ENCODE measurements at regions not wholly inside any gene's neighbourhood (a gene's known extent, or its start where the extent isn't known, plus 50 kb on each side); places are given as distances from the start of the nearest gene placed in this dataset.

GRCh38 chr20:58583176-58583575, 67.9 kb upstream of the STX16 start:
- H4K20me1 ChIP-seq (ENCODE audit: control insufficient read depth, insufficient read depth, low read length, poor library complexity, severe bottlenecking) = no peaks in the 10 kb centered on the region
- no peak overlapping the region for H3K9ac ChIP-seq (ENCODE audit: low read length)
- ChIA-PET CTCF (no interaction called here), POLR2A (no interaction called here)
- ATAC-seq (ENCODE audit: low read depth) = no peak
- H3K4me3 Mint-ChIP-seq = no peak overlapping the region
- H3K4me3 ChIP-seq (ENCODE audit: control extremely low read depth in 1 of 5, extremely low read depth in 1 of 5, insufficient read depth in 1 of 5, low read depth in 2 of 5, low read length in 4 of 5) = no peak overlapping the region
- H3K9me3 Mint-ChIP-seq (ENCODE audit: insufficient read depth) = no peaks in the 10 kb centered on the region
- H3K4me1 Mint-ChIP-seq = no peaks in the 10 kb centered on the region
- no peak for TF ChIP-seq EZH2 (IDR thresholded peaks at IDR 0.05; ENCODE audit: borderline replicate concordance, insufficient read depth, low read depth, low read length, poor library complexity, severe bottlenecking)
- no peak for TF ChIP-seq CTCF (IDR thresholded peaks at IDR 0.05)
- H3K27me3 Mint-ChIP-seq = peaks cover 39% of the 10 kb centered on the region
- intact Hi-C loops (cut with micrococcal nuclease) = no loop called here
- no peak for DNase-seq
- no peak overlapping the region for H3K27ac ChIP-seq (ENCODE audit: low read length in 2 of 2)
- no peaks in the 10 kb centered on the region for H3K79me2 ChIP-seq (ENCODE audit: control insufficient read depth, insufficient read depth, low read length)
- H3K36me3 ChIP-seq (replicated peaks in 1 of 2; ENCODE audit: control extremely low read depth in 1 of 2, control insufficient read depth in 1 of 2, extremely low read depth in 1 of 2, insufficient read depth in 2 of 2, low read length in 1 of 2) = no peaks in the 10 kb centered on the region
- peaks cover 0 to 14% (median 1%) of the 10 kb centered on the region in 4 experiments for H3K27me3 ChIP-seq (replicated peaks in 1 of 4; ENCODE audit: control extremely low read depth in 1 of 4, control insufficient read depth in 3 of 4, insufficient read depth in 4 of 4, low read length in 3 of 4)
- peaks cover 0 to 47% (median 4%) of the 10 kb centered on the region in 3 donors for H3K9me3 ChIP-seq (ENCODE audit: control extremely low read depth in 1 of 3, control insufficient read depth in 2 of 3, insufficient read depth in 1 of 3, low read length in 2 of 3)
- no peak overlapping the region for H3K27ac Mint-ChIP-seq
- H3K4me1 ChIP-seq (ENCODE audit: control insufficient read depth in 2 of 2, insufficient read depth in 2 of 2, low read length in 2 of 2) = no peaks in the 10 kb centered on the region
- 69% methylated on average over 6 of the region's 13 CpGs for WGBS (ENCODE audit: insufficient coverage)
- H2AFZ ChIP-seq (ENCODE audit: insufficient read depth, low read depth, low read length, poor library complexity, severe bottlenecking) = no peak overlapping the region
- no peak overlapping the region for H3K4me2 ChIP-seq (replicated peaks; ENCODE audit: low read depth, low read length, poor library complexity, severe bottlenecking)

- POLR2A ChIA-PET = no interaction called here
- Histone ChIP-seq H3K36me3 (replicated peaks in 1 of 2; ENCODE audit: control extremely low read depth in 1 of 2, control insufficient read depth in 1 of 2, extremely low read depth in 1 of 2, insufficient read depth in 2 of 2, low read length in 1 of 2) (no peaks in the 10 kb centered on the region), H3K79me2 (ENCODE audit: control insufficient read depth, insufficient read depth, low read length) (no peaks in the 10 kb centered on the region), H3K4me2 (replicated peaks; ENCODE audit: low read depth, low read length, poor library complexity, severe bottlenecking) (no peak overlapping the region), H3K27ac (ENCODE audit: low read length in 2 of 2) (no peak overlapping the region), H3K4me1 (ENCODE audit: control insufficient read depth in 2 of 2, insufficient read depth in 2 of 2, low read length in 2 of 2) (no peaks in the 10 kb centered on the region), H4K20me1 (ENCODE audit: control insufficient read depth, insufficient read depth, low read length, poor library complexity, severe bottlenecking) (no peaks in the 10 kb centered on the region), H3K9ac (ENCODE audit: low read length) (no peak overlapping the region), H3K4me3 (ENCODE audit: control extremely low read depth in 1 of 5, extremely low read depth in 1 of 5, insufficient read depth in 1 of 5, low read depth in 2 of 5, low read length in 4 of 5) (no peak overlapping the region), H3K27me3 (replicated peaks in 1 of 4; ENCODE audit: control extremely low read depth in 1 of 4, control insufficient read depth in 3 of 4, insufficient read depth in 4 of 4, low read length in 3 of 4) (peaks cover 0 to 6% (median 1%) of the 10 kb centered on the region in 4 experiments), H3K9me3 (ENCODE audit: control extremely low read depth in 1 of 3, control insufficient read depth in 2 of 3, insufficient read depth in 1 of 3, low read length in 2 of 3) (peaks cover 0 to 45% (median 4%) of the 10 kb centered on the region in 3 donors), H2AFZ (ENCODE audit: insufficient read depth, low read depth, low read length, poor library complexity, severe bottlenecking) (no peak overlapping the region)
- Mint-ChIP-seq H3K27me3 (peaks cover 30% of the 10 kb centered on the region), H3K27ac (no peak overlapping the region), H3K4me1 (no peaks in the 10 kb centered on the region), H3K4me3 (no peak overlapping the region), H3K9me3 (ENCODE audit: insufficient read depth) (no peaks in the 10 kb centered on the region)
- DNase-seq = no peak
- 87% methylated on average over 7 of the region's 7 CpGs for WGBS (ENCODE audit: insufficient coverage)
- no peak for ATAC-seq (ENCODE audit: low read depth)
- intact Hi-C loops (cut with micrococcal nuclease) = no loop called here
- TF ChIP-seq EZH2 (IDR thresholded peaks at IDR 0.05; ENCODE audit: borderline replicate concordance, insufficient read depth, low read depth, low read length, poor library complexity, severe bottlenecking) (no peak), CTCF (IDR thresholded peaks at IDR 0.05) (no peak)
- CTCF ChIA-PET = no interaction called here
These were observed 65.3 kb upstream of the APCDD1L start for GRCh38 chr20:58580474-58580835.
